Stimulated activated CD4-positive, alpha-beta T cell treated with anti-CD3 and anti-CD28 coated beads, Interleukin-4, amount 100 ng/mL, for 48 hours (primary cell): ENCODE measurements at regions not wholly inside any gene's neighbourhood (a gene's known extent, or its start where the extent isn't known, plus 50 kb on each side); places are given as distances from the start of the nearest gene placed in this dataset.

Source experiments
- DNase-seq, 2 donors: peaks; one replicate each; pipeline ENCODE4 v3.0.0-alpha.2; 2020; ENCODE audit warnings: low read depth in 2 of 2

DNA sequence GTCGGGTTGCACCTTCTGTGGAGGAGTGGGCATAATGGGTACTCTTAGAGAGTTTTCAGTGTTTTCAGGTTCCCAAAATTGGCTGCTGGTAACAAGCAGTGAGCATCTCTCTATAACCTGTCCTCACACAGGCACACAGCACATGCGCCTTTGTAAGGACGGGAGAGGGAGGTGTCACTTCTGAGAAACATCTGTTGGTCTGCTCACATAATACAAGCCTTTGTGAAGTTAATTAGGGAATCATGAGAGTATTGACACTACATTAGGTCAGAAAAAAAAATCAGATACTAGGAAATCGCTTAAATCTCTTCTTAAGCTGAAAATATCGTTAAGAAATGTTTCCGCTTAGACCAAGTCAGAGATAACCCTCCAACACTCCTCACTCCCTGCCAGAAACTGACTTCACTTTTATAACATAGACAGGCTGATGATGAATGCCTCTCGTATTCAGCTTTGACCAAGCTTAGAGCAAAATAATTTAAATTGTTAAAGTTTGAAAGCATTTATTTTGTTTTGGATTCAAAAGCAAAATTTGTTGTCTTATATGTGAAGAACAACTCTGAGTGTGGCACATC lies 769.7 kb downstream of the TNS3 start:
- no peak for DNase-seq

GRCh38 chr7:46811529-46811928 lies 770.4 kb downstream of the TNS3 start:
- no peak for DNase-seq

GRCh38 chr7:46810986-46811385 lies 770.9 kb downstream of the TNS3 start:
- DNase-seq, result no peak

DNA sequence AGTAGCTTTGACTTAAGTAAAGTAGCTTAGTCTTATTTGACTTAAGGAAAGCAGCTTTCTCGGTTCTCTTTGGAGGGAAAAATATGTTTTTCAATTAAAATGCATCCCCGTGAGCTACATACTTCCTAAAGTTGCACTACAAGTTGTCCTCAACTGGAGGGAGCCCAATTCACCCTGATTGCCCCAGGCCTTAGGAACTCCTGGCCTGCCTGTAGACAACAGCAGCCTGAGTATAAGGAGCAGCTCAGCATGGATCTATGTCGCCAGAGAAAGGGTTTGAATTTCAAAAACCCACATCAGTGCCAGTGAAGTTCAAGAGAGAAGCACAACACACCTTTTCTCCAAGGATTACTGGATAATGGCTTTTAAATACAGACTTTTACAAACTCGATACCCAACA lies 772.0 kb downstream of the TNS3 start:
- DNase-seq, result no peak

GRCh38 chr7:46806856-46807255 lies 775.1 kb downstream of the TNS3 start:
- DNase-seq, result no peak

DNA sequence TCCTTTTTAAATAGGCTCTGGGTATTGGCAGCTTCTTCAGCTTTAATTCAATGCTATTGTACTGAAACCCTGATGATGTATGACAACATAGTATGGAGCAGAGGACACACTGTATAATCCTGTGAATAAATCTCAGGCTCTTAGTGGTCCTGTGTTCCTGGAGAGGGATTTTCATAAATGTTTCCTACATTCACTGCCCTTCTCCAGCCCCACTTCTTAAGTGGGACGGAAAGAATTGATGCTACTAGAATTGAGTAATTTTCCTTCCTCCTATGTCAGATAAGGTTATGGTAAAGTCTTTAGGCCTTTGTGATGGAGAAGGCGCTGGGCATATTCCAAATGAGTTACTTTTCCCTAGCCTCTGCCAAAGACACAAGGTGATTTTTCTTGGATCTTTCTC lies 779.4 kb downstream of the TNS3 start:
- DNase-seq, result no peak

DNA sequence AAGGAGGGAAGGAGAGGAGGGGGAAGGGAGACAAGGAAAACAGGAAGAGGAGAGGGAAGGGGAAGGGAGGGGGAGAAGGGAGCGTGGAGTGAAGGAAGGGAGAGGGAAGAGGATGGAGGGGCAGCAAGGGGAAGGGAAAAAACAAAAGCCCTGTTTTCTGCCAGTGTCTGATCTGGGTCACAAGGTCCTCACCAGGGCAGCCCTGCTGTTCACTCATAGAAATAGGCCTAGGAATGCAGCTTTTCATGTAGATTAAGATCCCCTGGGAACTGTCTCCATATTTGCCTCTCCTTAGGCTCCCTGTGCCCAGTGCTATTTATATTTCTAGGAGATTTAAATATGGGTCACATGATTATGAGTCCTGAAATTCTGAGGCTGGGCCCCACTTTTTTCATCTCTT lies 790.7 kb downstream of the TNS3 start:
- DNase-seq, result no peak

- no peak for DNase-seq
Measured at GRCh38 chr7:46786995-46787394, 794.9 kb downstream of the TNS3 start.

DNA sequence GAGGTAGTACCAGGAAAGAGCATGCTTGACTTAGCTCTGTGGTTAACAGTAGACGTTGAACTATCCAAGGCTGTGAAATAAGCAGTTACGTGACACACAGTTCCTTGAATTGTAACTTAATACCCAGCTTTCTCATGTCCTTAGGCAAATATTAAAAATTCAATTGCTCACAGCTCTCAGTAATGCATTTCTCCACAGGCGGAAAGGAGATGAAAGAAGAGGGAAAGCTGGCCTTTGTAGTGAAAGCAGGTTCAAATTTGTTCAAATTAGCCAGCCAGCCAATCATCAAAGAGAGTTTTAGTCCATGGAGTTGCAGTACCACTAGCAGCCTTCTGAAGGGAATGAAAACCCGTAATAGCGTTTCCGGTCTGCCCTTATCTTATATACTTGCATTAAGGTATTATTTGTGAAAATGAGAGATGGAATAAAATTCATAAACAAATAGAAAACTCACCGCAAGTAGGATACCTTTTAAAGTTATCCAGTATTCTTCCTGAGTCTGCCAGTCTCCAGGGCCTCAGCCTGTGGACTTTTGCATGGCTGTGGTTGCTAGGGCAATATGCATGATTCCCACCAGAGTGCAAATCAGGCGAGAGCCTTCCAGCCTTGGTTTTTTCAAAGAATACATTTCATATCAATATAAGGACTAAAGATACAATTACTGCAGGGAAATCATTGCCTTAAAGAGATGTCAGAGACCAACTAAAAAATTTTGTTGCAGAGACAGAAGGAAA lies 795.5 kb downstream of the TNS3 start:
- no peak for DNase-seq

GRCh38 chr7:46784732-46785131 lies 797.2 kb downstream of the TNS3 start:
- no peak for DNase-seq

DNA sequence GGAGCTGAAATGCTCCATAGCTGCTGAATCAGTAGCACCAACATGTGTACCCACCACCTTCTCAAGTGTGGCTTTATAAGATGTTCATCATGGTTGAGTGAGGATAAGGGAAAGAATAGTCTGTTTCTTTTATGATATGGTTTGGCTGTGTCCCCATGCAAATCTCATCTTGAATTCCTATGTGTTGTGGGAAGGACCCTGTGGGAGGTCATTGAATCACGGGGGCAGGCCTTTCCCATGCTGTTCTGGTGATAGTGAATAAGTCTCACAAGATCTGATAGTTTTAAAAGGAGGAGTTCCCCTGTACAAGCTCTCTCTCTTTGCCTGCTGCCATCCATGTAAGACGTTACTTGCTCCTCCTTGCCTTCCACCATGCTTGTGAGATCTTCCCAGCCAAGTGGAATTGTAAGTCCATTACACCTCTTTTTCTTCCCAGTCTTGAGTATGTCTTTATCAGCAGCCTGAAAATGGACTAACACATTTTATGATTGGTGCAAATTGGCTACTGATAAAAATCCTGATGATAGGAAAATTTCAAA lies 799.9 kb downstream of the TNS3 start:
- no peak for DNase-seq

- no peak for DNase-seq
Measured at GRCh38 chr7:46776790-46777189, 805.1 kb downstream of the TNS3 start.

DNA sequence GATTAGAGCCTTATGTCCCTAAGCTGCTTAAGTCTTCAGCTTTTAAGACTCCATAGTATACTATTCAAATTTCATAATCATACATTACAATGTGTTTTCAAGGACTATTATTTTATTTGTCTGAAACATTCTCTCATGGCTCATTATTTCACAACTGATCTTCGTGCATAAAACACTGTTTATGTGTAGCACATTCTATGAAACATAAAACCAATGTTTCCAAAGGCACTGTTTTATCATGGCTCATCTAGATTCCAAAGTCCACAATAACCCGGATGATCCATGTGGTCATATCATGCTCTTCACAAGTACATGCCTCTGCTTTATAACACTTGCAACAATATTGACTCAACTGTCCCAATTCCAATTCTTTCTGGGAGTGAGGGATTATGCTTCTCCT lies 806.1 kb downstream of the TNS3 start:
- no peak for DNase-seq

DNA sequence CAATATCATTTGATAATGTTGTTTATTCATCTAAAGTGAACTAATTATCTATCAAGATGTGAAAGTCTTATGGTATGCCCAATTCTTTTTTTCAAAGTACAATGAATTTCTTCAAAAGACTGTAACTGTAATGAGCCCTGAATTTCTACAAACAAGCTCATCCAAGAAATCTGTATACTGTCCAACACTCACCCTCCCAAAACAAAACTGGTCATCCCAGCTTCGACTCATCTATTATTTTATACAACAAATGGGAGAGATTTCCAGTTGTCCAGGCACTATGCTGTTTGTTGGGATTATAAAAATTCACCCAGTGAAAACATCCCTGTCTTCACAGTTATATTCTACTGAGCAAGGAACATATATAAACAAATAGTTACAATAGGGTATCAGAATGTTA lies 806.9 kb downstream of the TNS3 start:
- DNase-seq, result no peak

DNA sequence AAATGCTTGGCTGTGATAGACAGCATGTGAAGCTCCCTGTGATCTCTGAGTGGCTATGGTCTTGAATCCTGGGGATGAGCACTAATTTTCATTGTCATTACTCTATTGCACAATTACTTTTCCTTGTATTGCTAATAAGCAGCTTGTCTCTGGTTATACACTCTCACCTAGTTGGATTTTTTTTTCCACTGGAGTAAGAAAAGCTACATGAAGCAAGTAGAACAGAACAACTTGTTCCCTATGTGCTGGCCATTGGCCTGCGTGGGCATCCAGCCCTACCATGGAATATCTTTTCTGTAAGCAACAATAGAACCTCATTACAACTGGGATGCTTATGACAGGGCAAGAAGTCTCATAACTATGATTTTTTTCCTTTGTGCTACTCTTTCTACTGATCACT lies 807.4 kb downstream of the TNS3 start:
- no peak for DNase-seq

DNA sequence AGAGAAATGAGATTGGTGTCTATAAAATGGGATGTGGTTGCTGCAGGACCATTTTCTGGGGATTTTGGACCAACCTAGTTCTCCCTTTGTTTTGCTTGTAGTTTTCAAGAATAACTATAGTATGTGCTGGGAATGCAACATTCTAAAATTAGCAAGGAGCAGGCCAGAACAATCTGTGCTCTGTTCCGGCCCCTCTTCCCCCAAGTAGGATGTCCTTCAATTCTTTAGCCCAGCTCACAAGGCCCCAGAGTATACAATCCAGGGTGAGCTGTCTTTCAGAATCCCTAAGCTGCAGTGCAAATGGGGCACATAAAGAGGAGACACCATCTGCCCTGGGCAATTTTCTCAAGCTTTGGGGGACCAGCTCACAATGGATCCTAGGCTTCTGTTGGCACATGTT lies 809.1 kb downstream of the TNS3 start:
- no peak for DNase-seq

DNA sequence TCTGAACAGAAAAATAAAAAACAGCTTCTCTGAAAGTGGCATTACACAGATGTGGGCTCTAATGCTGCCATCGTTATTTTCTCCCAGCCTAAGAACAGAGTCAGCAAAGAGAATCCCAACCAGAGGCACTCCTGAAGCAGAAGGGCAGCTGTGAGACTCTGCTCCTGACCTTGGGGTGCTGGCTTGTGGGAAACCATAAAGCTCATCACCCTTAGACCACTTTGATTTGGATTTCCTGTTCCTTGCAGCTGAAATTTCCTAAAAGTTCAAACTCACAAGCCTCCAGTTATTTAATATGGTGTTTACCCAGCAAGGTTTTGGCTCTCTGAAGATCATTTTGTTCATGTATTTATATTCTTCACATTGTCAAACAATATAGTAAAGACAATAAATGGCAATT lies 814.8 kb downstream of the TNS3 start:
- no peak for DNase-seq

DNA sequence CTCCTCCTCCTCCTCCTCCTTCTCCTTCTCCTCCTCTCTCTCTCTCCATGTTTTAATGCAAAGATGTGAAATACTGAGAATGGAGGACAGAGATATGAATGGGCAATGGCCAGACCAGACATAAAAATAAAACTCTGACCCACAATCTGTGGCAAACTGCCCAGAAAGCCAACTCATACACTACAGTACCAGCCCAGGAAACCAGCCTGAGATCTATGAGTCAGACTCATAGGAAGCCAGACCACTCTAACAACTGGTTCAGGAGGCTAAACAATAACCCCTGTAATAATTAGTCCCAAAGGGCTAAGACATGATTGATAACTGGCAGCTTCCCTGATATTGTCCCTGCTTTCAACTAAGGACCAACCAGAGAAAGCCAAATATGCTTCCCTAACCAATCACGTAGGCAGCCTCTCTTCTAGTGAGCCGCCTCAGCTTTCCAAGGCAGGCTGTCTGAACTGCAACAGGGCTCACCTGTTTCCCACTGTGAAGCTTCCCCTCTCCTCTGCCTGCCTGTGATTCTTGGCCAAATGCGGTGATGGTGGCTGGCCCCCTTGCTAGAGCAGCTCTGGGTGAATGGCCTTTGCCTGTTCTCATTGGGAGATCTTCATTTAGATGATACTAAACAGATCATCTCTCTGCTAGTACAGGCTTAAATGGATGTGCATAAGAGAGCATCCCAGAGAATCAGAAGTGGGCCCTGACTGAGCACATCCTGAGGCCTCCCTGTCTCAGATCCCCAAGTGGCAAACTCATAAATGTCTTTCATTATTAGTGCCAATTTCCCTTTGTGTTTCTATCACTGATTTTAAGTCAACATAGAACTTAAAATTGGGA lies 817.6 kb downstream of the TNS3 start:
- no peak for DNase-seq

- no peak for DNase-seq
Measured at GRCh38 chr7:46763344-46763743, 818.6 kb downstream of the TNS3 start.

- no peak for DNase-seq
Measured at GRCh38 chr7:46759711-46760480, 822.0 kb downstream of the TNS3 start.

GRCh38 chr7:46756996-46757395 lies 824.9 kb downstream of the TNS3 start:
- no peak for DNase-seq

DNA sequence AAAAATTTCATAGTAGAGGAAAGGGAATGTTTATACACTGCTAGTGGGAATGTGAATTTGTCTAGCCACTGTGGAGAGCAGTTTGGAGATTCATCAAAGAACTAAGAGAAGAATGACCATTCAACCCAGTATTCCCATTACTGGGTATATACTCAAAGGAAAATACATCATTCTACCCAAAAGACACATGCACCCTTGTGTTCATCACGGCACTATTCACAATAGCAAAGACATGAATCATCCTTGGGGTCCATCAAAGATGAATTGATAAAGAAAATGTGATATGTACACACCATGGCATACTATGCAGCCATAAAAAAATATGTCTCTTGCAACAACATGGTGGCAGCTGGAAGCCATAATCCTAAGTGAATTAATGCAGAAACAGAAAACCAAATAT lies 825.7 kb downstream of the TNS3 start:
- DNase-seq, result no peak
